Stimulated activated CD4-positive, alpha-beta T cell treated with anti-CD3 and anti-CD28 coated beads, Interleukin-4, amount 100 ng/mL, for 4 hours (primary cell): ENCODE measurements at regions not wholly inside any gene's neighbourhood (a gene's known extent, or its start where the extent isn't known, plus 50 kb on each side); places are given as distances from the start of the nearest gene placed in this dataset.
"Not testable (repeated sequence)": the region's sequence is repeated elsewhere in the genome, so short reads cannot be mapped to it uniquely, and the experiment has no call there.

Source experiments
- DNase-seq, 2 experiments: peaks; one replicate each; pipeline ENCODE4 v3.0.0-alpha.2; 2020

DNA sequence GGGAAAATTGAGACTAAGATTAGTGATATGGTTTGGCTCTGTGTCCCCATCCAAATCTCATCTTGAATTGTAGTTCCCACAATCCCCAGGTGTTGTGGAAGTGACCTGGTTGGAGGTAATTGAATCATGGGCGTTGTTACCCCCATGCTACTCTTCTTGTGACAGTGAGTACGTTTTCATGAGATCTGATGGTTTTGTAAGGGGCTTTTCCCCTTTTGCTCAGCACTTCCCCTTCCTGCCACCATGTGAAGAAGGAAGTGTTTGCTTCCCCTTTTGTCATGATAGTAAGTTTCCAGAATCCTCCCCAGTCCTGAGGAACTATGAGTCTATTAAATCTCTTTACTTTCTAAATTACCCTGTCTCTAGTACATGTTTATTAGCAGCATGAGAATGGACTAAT, 729.9 kb upstream of the TPTE start:
- not testable (repeated sequence) for DNase-seq

DNA sequence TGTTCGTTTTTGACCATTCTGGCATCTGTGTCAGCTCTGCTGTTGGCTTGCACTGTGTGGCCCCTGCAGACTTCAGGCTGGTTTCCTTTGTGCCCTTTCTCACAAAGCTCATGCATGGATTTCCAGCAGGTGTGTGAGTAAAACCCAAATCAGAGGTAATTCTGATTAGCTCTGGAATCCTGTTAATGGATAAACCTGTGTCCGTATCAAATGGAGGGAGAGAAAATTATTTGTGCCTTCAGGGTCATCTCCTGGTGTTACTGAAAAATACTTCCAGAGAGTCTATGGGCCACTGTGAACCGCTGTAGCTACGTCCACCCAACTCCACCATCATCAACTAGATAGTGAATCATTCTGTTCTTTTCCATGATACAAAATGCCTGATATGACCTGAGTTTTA, 726.1 kb upstream of the TPTE start:
- not testable (repeated sequence) for DNase-seq

DNA sequence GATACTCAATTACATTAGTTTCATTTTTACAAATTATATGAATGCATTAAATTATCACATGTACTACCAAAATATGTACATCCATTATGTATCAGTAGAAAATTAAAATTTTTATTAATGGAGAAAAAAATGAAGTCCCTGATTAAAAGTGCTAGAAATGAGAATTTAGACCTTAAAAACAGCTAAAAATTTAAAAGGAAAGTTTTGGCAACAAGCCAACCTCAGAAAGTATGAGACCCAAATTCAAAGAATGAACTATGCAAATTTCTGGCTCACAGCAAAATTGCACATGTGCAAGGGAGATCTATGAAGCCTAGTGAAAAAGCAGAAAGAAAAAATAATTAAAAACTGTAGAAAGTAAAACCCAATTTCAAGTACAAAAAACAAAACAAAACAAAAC, 725.1 kb upstream of the TPTE start:
- DNase-seq: not testable (repeated sequence)

DNA sequence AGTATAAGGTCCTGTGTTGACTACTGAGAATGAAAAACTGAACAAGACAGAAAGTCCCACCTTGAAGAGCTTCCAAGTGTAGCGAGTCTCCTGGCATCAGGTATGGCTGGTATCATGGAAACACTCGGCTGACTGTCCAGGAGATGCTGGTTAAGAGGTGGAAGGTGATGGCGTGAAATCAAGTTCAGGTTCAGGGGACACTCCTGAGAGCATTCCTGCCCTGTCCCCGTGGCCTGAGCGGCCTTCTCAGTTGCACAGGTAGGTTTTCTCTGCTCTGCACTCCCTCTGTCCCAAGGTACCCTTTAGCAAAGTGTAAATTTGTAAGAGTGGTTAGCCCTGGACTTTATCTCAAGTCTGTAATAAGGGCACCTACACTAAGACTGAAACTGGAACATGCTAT, 713.7 kb upstream of the TPTE start:
- not testable (repeated sequence) for DNase-seq

DNA sequence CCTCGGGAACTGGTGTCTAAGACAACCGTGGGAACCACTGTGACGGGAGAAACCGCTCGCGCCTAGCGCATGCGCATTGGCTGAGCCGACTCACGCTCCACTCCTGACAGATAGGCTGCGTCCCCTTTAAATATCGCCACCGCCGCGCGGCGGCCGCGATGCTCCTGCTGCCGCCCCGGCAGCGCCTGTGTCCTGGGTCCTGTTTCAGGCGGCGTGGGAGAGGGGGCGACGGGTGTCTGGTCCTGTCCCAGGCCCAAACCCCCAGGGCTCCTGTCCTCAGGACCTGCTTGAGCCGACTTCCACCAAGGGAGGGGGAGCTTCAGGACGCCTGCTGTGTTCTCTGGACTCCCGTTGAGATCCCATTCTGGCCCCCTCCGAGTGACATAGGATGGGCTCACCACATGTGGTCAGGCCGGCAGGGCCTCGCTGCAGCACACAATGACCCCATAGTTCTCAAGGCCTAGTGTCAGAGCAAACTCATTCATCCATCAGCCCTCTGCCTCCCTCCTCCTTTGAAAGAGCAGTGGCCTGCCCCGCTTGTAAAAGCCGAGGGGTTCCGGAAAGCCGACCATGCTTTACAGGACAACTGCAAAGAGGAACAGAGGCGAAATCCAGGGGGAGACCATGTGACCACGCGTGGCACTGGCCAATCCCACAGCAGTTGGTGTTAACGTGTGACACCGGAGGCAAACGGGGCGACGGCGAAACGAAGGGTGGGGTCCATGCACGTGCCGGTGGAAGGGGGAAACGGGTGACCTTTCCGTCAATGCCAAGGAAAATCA, 710.0 kb upstream of the TPTE start:
- not testable (repeated sequence) for DNase-seq

DNA sequence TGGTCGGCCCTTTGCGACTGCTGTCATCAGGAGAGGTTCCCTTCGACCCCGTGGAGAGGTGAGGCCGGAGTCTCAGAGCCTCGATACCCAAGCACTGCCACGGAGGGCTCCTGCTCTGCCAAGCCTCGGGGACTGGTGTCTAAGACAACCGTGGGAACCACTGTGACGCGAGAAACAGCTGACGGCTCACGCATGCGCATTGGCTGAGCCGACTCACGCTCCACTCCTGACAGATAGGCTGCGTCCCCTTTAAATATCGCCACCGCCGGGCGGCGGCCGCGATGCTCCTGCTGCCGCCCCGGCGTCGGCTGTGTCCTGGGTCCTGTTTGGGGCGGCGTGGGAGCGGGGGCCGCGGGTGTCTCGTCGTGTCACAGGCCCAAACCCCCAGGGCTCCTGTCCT, 708.9 kb upstream of the TPTE start:
- DNase-seq: not testable (repeated sequence)

DNA sequence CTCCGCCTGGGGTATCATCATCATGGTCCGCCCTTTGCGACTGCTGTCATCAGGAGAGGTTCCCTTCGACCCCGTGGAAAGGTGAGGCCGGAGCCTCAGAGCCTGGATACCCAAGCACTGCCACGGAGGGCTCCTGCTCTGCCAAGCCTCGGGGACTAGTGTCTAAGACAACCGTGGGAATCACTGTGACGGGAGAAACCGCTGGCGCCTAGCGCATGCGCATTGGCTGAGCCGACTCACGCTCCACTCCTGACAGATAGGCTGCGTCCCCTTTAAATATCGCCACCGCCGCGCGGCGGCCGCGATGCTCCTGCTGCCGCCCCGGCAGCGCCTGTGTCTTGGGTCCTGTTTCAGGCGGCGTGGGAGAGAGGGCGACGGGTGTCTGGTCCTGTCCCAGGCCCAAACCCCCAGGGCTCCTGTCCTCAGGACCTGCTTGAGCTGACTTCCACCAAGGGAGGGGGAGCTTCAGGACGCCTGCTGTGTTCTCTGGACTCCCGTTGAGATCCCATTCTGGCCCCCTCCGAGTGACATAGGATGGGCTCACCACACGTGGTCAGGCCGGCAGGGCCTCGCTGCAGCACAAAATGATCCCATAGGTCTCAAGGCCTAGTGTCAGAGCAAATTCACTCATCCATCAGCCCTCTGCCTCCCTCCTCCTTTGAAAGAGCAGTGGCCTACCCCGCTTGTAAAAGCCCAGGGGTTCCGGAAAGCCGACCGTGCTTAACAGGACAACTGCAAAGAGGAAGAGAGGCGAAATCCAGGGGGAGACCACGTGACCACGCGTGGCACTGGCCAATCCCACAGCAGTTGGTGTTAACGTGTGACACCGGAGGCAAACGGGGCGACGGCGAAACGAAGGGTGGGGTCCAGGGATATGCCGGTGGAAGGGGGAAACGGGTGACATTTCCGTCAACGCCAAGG, 707.2 kb upstream of the TPTE start:
- not testable (repeated sequence) for DNase-seq

DNA sequence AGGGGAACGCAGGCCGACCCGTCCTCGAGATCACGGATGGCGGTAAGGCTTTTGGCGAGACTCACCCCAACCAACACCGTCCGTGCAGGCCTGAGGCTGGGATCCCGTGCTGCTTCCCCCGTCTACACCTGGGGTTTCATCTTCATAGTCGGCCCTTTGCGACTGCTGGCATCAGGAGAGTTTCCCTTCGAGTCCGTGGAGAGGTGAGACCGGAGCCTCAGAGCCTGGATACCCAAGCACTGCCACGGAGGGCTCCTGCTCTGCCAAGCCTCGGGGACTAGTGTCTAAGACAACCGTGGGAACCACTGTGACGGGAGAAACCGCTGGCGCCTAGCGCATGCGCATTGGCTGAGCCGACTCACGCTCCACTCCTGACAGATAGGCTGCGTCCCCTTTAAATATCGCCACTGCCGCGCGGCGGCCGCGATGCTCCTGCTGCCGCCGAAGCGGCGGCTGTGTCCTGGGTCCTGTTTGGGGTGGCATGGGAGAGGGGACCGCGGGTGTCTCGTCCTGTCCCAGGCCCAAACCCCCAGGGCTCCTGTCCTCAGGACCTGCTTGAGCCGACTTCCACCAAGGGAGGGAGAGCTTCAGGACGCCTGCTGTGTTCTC, 706.1 kb upstream of the TPTE start:
- DNase-seq: not testable (repeated sequence)

DNA sequence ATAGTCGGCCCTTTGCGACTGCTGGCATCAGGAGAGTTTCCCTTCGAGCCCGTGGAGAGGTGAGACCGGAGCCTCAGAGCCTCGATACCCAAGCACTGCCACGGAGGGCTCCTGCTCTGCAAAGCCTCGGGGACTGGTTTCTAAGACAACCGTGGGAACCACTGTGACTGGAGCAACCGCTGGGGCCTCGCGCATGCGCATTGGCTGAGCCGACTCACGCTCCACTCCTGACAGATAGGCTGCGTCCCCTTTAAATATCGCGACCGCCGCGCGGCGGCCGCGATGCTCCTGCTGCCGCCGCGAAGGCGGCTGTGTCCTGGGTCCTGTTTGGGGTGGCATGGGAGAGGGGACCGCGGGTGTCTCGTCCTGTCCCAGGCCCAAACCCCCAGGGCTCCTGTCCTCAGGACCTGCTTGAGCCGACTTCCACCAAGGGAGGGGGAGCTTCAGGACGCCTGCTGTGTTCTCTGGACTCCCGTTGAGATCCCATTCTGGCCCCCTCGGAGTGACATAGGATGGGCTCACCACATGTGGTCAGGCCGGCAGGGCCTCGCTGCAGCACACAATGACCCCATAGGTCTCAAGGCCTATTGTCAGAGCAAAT, 704.5 kb upstream of the TPTE start:
- DNase-seq: not testable (repeated sequence)

DNA sequence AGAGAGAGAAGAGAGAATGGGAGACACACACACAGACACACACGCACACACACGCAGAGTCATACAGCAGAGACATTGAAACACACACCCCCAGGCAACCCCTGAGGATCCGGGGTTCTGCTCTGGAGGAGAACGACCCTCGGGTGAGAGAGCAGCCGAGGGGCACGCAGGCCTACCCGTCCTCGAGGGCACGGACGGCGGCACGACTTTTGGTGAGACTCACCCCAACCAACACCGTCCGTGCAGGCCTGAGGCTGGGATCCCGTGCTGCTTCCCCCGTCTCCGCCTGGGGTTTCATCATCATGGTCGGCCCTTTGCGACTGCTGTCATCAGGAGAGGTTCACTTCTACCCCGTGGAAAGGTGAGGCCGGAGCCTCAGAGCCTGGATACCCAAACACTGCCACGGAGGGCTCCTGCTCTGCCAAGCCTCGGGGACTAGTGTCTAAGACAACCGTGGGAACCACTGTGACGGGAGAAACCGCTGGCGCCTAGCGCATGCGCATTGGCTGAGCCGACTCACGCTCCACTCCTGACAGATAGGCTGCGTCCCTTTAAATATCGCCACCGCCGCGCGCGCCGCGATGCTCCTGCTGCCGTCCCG, 703.4 kb upstream of the TPTE start:
- DNase-seq: not testable (repeated sequence)

DNA sequence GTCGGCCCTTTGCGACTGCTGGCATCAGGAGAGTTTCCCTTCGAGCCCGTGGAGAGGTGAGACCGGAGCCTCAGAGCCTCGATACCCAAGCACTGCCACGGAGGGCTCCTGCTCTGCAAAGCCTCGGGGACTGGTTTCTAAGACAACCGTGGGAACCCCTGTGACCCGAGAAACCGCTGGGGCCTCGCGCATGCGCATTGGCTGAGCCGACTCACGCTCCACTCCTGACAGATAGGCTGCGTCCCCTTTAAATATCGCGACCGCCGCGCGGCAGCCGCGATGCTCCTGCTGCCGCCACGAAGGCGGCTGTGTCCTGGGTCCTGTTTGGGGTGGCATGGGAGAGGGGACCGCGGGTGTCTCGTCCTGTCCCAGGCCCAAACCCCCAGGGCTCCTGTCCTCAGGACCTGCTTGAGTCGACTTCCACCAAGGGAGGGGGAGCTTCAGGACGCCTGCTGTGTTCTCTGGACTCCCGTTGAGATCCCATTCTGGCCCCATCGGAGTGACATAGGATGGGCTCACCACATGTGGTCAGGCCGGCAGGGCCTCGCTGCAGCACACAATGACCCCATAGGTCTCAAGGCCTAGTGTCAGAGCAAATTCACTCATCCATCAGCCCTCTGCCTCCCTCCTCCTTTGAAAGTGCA, 701.7 kb upstream of the TPTE start:
- DNase-seq: not testable (repeated sequence)

DNA sequence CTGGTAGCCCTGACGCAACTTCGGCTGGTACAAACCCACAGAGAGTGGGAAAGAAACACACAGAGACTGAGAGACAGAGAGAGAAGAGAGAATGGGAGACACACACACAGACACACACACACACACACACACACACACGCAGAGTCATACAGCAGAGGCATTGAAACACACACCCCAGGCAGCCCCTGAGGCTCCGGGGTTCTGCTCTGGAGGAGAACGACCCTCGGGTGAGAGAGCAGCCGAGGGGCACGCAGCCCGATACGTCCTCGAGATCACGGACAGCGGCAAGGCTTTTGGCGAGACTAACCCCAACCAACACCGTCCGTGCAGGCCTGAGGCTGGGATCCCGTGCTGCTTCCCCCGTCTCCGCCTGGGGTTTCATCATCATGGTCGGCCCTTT, 700.8 kb upstream of the TPTE start:
- DNase-seq: not testable (repeated sequence)

DNA sequence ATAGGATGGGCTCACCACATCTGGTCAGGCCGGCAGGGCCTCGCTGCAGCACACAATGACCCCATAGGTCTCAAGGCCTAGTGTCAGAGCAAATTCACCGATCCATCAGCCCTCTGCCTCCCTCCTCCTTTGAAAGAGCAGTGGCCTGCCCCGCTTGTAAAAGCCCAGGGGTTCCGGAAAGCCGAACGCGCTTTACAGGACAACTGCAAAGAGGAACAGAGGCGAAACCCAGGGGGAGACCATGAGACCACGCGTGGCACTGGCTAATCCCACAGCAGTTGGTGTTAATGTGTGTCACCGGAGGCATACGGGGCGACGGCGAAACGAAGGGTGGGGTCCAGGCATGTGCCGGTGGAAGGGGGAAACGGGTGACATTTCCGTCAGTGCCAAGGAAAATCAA, 699.9 kb upstream of the TPTE start:
- DNase-seq: not testable (repeated sequence)

DNA sequence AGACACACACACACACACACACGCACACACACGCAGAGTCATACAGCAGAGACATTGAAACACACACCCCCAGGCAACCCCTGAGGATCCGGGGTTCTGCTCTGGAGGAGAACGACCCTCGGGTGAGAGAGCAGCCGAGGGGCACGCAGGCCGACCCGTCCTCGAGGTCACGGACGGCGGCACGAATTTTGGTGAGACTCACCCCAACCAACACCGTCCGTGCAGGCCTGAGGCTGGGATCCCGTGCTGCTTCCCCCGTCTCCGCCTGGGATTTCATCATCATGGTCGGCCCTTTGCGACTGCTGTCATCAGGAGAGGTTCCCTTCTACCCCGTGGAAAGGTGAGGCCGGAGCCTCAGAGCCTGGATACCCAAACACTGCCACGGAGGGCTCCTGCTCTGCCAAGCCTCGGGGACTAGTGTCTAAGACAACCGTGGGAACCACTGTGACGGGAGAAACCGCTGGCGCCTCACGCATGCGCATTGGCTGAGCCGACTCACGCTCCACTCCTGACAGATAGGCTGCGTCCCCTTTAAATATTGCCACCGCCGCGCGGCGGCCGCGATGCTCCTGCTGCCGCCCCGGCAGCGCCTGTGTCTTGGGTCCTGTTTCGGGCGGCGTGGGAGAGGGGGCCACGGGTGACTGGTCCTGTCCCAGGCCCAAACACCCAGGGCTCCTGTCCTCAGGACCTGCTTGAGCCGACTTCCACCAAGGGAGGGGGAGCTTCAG, 699.1 kb upstream of the TPTE start:
- DNase-seq: not testable (repeated sequence)

DNA sequence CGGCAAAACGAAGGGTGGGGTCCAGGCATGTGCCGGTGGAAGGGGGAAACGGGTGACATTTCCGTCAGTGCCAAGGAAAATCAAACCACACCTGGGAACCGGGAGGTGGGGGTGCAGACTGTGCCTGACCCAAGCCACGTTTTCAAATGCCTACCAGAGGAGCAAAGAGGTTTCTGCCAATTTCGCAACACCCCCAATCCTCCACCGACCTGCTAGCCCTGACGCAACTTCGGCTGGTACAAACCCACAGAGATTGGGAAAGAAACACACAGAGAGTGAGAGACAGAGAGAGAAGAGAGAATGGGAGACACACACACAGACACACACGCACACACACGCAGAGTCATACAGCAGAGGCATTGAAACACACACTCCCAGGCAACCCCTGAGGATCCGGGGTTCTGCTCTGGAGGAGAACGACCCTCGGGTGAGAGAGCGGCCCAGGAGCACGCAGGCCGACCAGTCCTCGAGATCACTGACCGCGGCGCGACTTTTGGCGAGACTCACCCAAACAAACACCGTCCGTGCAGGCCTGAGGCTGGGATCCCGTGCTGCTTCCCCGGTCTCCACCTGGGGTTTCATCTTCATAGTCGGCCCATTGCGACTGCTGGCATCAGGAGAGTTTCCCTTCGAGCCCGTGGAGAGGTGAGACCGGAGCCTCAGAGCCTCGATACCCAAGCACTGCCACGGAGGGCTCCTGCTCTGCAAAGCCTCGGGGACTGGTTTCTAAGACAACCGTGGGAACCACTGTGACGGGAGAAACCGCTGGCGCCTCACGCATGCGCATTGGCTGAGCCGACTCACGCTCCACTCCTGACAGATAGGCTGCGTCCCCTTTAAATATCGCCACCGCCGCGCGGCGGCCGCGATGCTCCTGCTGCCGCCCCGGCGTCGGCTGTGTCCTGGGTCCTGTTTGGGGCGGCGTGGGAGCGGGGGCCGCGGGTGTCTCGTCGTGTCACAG, 697.9 kb upstream of the TPTE start:
- peak in 1 of 2 experiments; percentile 13 for DNase-seq

DNA sequence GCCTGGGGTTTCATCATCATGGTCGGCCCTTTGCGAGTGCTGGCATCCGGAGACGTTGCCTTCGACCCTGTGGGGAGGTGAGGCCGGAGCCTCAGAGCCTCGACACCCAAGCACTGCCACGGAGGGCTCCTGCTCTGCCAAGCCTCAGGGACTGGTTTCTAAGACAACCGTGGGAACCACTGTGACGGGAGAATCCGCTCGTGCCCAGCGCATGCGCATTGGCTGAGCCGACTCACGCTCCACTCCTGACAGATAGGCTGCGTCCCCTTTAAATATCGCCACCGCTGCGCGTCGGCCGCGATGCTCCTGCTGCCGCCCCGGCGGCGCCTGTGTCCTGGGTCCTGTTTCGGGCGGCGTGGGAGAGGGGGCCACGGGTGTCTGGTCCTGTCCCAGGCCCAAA, 690.6 kb upstream of the TPTE start:
- not testable (repeated sequence) for DNase-seq

DNA sequence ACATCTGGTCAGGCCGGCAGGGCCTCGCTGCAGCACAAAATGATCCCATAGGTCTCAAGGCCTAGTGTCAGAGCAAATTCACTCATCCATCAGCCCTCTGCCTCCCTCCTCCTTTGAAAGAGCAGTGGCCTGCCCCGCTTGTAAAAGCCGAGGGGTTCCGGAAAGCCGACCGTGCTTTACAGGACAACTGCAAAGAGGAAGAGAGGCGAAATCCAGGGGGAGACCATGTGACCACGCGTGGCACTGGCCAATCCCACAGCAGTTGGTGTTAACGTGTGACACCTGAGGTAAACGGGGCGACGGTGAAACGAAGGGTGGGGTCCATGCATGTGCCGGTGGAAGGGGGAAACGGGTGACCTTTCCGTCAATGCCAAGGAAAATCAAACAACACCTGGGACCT, 688.6 kb upstream of the TPTE start:
- DNase-seq: not testable (repeated sequence)

DNA sequence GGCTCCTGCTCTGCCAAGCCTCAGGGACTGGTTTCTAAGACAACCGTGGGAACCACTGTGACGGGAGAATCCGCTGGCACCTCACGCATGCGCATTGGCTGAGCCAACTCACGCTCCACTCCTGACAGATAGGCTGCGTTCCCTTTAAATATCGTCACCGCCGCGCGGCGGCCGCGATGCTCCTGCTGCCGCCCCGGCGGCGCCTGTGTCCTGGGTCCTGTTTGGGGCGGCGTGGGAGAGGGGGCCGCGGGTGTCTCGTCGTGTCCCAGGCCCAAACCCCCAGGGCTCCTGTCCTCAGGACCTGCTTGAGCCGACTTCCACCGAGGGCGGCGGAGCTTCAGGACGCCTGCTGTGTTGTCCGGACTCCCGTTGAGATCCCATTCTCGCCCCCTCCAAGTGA, 684.8 kb upstream of the TPTE start:
- not testable (repeated sequence) for DNase-seq

DNA sequence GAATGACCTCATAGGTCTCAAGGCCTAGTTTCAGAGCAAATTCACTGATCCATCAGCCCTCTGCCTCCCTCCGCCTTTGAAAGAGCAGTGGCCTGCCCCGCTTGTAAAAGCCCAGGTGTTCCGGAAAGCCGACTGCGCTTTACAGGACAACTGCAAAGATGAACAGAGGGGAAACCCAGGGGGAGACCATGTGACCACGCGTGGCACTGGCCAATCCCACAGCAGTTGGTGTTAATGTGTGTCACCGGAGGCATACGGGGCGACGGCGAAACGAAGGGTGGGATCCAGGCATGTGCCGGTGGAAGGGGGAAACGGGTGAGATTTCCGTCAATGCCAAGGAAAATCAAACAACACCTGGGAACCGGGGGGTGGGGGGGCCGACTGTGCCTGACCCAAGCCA, 684.4 kb upstream of the TPTE start:
- DNase-seq: peak in 1 of 2 experiments; percentile 9

DNA sequence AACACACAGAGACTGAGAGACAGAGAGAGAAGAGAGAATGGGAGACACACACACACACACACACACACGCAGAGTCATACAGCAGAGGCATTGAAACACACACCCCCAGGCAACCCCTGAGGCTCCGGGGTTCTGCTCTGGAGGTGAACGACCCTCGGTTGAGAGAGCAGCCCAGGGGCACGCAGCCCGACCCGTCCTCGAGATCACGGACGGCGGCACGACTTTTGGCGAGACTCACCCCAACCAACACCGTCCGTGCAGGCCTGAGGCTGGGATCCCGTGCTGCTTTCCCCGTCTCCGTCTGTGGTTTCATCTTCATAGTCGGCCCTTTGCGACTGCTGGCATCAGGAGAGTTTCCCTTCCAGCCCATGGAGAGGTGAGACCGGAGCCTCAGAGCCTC, 683.9 kb upstream of the TPTE start:
- DNase-seq: not testable (repeated sequence)
